ENCODE measurements at regions not wholly inside any gene's neighbourhood (a gene's known extent, or its start where the extent isn't known, plus 50 kb on each side); places are given as distances from the start of the nearest gene placed in this dataset.

DNA sequence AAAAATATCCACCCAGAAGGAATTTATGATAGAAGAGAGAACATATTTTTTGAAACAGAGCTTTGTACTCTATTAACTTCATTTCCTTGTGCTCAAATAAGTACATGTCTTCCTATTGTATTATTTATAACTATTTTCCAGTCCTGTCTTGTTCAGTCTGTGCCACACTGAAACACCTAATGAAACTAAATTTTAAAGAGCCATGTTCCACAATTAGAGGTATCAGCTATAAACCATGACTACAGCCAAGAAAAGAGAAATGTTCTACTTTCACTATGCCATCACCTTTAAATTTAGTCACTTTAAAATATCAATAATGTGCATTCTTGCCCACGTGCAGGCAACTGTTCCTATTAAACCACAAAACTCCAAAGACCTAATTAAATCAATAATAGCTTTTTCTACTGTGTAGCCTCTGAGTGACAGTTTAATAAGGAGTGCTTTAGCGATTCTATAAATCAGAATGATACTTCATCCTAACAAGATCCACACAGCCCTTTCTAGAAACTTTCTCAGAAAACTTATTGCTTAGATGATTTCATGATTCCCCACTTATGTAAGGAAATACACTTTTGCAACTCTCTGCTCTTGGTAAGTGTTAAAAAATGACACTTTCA lies 404.9 kb upstream of the CHRM3 start:
- intact Hi-C loops (cut with DNase I, micrococcal nuclease): no loop called here
- H3K27ac Mint-ChIP-seq: no peak overlapping the region
- no peak overlapping the region for H3K4me3 Mint-ChIP-seq
- H3K9me3 Mint-ChIP-seq (ENCODE audit: low read depth): peaks cover 2% of the 10 kb centered on the region
- no peak for ATAC-seq
- DNase-seq: no peak
- POLR2A ChIA-PET: no interaction called here
- no peaks in the 10 kb centered on the region for H3K36me3 Mint-ChIP-seq (ENCODE audit: low read depth)
- no peaks in the 10 kb centered on the region for H3K27me3 Mint-ChIP-seq
- no peaks in the 10 kb centered on the region for H3K4me1 Mint-ChIP-seq
- CTCF ChIA-PET: no interaction called here

DNA sequence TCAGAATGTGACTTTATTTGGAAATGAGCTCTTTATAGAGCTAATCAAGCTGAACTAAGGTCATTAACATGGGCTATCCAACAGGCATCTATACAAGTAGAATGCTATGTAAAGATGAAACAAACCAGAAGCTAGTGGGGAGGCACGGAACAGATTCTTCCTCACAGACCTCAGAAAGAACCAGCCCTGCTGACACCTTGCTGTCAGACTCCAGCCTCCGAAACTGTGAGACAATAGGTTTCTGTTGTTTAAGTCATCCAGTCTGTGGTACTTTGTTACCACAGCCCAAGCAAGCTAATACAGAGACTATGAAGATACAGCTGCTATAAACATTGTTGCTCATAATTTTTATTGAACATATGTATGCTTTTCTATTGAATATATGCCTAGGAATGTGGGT lies 406.3 kb upstream of the CHRM3 start:
- intact Hi-C loops (cut with DNase I, micrococcal nuclease): no loop called here
- ATAC-seq: no peak
- DNase-seq: no peak
- Mint-ChIP-seq H3K27me3 (no peaks in the 10 kb centered on the region), H3K9me3 (ENCODE audit: low read depth) (peaks cover 2% of the 10 kb centered on the region), H3K4me1 (no peaks in the 10 kb centered on the region), H3K4me3 (no peak overlapping the region), H3K27ac (no peak overlapping the region), H3K36me3 (ENCODE audit: low read depth) (no peaks in the 10 kb centered on the region)
- POLR2A ChIA-PET: no interaction called here
- CTCF ChIA-PET: no interaction called here

DNA sequence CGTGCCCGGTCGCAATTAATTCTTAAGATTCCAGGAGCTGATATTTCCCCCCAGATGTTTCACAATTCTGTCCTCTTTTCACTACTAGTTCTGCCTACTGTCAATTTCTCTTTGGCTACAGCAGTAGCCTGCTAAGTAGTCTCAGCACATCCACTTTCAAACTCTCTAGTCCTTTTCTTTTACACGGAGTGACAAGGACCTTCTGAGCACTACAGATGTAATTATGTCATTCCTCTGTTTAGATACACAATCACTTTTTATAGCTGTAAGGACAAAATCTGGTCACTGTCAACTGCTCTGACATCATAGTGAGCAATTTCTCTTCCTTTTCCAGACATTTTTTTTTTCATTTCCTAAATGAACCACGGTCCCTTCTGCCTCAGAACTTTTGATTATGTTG lies 421.7 kb upstream of the CHRM3 start:
- Mint-ChIP-seq H3K4me3 (no peak overlapping the region), H3K36me3 (ENCODE audit: low read depth) (no peaks in the 10 kb centered on the region), H3K27me3 (no peaks in the 10 kb centered on the region), H3K9me3 (ENCODE audit: low read depth) (peaks cover 6% of the 10 kb centered on the region), H3K27ac (no peak overlapping the region), H3K4me1 (no peaks in the 10 kb centered on the region)
- ChIA-PET CTCF (no interaction called here), POLR2A (no interaction called here)
- no peak for DNase-seq
- ATAC-seq: no peak
- intact Hi-C loops (cut with DNase I, micrococcal nuclease): no loop called here

DNA sequence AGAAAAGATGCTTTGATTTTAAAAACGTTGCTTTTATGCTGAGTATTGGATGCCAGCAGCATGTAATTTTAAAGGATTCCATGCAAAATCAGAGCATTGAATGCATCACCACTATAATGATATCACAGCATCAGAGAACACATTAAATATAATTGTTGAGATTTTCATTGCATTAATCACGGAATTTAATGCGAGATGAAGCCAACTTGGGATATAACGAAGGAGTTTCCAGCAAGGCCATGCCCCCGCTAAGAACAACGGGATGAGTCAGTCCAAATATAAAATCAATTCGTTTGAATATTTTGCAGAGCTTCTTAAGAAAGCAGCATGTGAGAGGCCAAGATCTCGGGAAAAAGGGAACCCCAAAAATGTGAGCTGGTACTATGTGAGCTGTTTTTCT lies 423.4 kb upstream of the CHRM3 start:
- ATAC-seq: no peak
- Mint-ChIP-seq H3K27ac (no peak overlapping the region), H3K27me3 (no peaks in the 10 kb centered on the region), H3K4me1 (no peaks in the 10 kb centered on the region), H3K9me3 (ENCODE audit: low read depth) (peaks cover 6% of the 10 kb centered on the region), H3K36me3 (ENCODE audit: low read depth) (no peaks in the 10 kb centered on the region), H3K4me3 (no peak overlapping the region)
- intact Hi-C loops (cut with DNase I, micrococcal nuclease): no loop called here
- POLR2A ChIA-PET: no interaction called here
- DNase-seq: no peak
- CTCF ChIA-PET: no interaction called here

DNA sequence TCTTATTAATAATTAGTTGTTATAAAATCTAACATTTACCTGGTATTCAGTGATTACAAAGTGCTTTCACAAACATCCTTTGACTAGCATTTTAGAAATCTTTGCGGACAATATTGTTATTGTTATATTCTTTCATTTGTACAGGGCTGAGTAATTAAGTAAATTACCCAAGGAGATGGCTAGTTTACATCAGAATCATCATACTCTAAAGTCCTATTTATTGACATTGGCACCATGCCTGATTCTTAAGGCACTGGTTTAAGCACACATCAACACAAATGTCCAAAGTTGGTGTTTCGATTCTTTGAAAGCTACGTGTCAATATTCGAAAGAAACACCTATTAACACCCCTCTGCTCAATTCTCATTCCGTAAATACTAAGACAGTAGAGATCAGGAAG lies 424.6 kb upstream of the CHRM3 start:
- H3K27me3 Mint-ChIP-seq: no peaks in the 10 kb centered on the region
- H3K27ac Mint-ChIP-seq: no peak overlapping the region
- DNase-seq: no peak
- H3K9me3 Mint-ChIP-seq (ENCODE audit: low read depth): peaks cover 6% of the 10 kb centered on the region
- ChIA-PET POLR2A (no interaction called here), CTCF (no interaction called here)
- no peaks in the 10 kb centered on the region for H3K36me3 Mint-ChIP-seq (ENCODE audit: low read depth)
- H3K4me1 Mint-ChIP-seq: no peaks in the 10 kb centered on the region
- intact Hi-C loops (cut with DNase I, micrococcal nuclease): no loop called here
- H3K4me3 Mint-ChIP-seq: no peak overlapping the region
- no peak for ATAC-seq

DNA sequence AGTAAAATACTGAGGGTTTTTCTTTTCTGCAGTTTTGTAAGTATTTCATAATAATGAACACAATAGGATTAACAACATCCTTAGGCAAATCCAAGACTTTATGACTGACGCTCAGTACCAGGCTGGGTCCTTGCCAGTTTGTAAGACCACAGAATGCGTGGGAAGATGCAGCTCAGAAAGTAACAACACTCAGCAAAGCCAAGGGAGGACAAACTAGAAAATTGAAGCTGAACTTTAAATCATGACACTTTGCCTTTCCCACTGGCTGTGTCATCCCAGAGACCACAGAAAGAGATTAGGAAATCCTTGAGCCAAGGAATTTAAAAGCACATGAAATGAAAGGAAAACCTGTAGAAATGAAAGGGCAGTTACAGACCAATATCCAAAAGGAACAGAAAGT lies 426.3 kb upstream of the CHRM3 start:
- H3K4me1 Mint-ChIP-seq: no peaks in the 10 kb centered on the region
- no peak for DNase-seq

DNA sequence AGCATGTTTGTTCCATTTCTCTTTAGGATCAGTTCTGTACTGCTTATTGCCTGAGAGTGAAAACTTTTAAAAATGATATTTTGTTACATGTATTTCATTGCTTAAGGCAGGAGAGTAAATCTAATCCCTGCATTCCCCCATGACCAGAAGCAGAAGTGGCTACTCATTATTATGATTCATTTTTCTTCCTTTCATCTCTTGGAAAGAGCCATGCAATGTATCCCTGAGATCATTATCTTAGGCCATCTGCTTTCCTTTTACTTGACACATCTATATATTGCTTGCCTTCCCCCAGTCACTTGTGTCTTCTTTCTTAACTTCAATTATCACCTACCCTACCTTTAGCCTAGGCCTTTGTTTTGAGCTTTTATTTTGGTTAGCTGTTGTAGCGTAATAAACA lies 430.4 kb upstream of the CHRM3 start:
- no peak overlapping the region for H3K4me3 Mint-ChIP-seq
- H3K27me3 Mint-ChIP-seq: no peaks in the 10 kb centered on the region
- no peak for ATAC-seq
- DNase-seq: no peak
- CTCF ChIA-PET: no interaction called here
- no peaks in the 10 kb centered on the region for H3K4me1 Mint-ChIP-seq
- POLR2A ChIA-PET: no interaction called here
- no peaks in the 10 kb centered on the region for H3K36me3 Mint-ChIP-seq (ENCODE audit: low read depth)
- no peak overlapping the region for H3K27ac Mint-ChIP-seq
- intact Hi-C loops (cut with DNase I, micrococcal nuclease): no loop called here
- H3K9me3 Mint-ChIP-seq (ENCODE audit: low read depth): peaks cover 3% of the 10 kb centered on the region

More for the DNA sequence above, 426.3 kb upstream of the CHRM3 start:
- Mint-ChIP-seq H3K4me3 (no peak overlapping the region), H3K27ac (no peak overlapping the region), H3K9me3 (ENCODE audit: low read depth) (peaks cover 9% of the 10 kb centered on the region), H3K36me3 (ENCODE audit: low read depth) (no peaks in the 10 kb centered on the region), H3K27me3 (no peaks in the 10 kb centered on the region)
- ATAC-seq: no peak
- ChIA-PET CTCF (no interaction called here), POLR2A (no interaction called here)
- intact Hi-C loops (cut with DNase I, micrococcal nuclease): no loop called here

DNA sequence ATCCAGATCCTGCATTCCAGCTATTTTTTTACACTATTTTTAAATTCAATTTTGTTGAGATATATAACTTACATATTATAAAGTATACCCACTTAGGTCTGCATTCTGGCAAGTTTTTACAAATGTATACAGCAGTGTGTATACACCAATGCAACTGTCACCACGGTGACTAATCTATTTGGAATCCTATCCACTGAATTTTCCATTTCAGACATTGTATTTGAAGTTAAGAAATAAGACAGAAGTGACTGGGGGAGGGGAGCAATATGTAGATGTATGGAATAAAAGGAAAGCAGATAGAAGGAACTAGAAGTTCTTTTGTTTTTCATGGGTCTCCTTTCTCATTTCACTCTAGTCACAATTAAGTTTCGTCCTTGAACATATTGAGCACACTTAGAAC lies 431.5 kb upstream of the CHRM3 start:
- no peaks in the 10 kb centered on the region for H3K27me3 Mint-ChIP-seq
- CTCF ChIA-PET: no interaction called here
- no peaks in the 10 kb centered on the region for H3K36me3 Mint-ChIP-seq (ENCODE audit: low read depth)
- no peak overlapping the region for H3K27ac Mint-ChIP-seq
- DNase-seq (no peak), ATAC-seq (no peak)
- H3K9me3 Mint-ChIP-seq (ENCODE audit: low read depth): peaks cover 3% of the 10 kb centered on the region
- H3K4me1 Mint-ChIP-seq: no peaks in the 10 kb centered on the region
- no peak overlapping the region for H3K4me3 Mint-ChIP-seq
- POLR2A ChIA-PET: no interaction called here
- intact Hi-C loops (cut with DNase I, micrococcal nuclease): loop anchor here in 1 of 2 experiments (5.0 kb wide), 2 partner anchors 703 to 1093 kb away; no protein-coding TSS in a partner anchor

DNA sequence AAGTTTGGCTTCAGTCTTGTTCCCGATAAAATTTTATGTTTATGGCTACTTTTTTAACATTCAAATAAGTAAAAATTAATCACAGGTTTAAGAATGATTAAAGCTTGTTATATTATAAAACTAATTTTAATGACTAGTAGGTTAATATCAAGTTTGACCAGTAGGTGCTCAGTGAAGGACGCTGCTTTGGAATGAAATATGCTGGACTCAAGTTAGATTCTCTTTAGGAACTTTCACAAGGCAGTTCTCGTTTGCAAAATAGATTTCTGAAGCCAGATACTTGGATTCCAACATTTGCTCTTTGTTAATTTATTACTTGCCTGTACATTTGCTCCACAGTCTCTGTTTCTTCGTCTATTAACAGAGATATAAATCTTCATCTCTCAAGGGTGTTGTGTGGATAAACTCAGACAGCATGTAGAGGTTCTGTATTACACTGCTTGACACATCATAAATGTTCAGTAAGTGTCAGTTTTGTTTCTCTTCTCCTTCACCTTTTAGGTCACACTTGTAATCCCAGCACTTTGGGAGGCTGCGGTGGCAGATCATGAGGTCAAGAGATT lies 432.8 kb upstream of the CHRM3 start:
- ChIA-PET CTCF (no interaction called here), POLR2A (no interaction called here)
- Mint-ChIP-seq H3K9me3 (ENCODE audit: low read depth) (peaks cover 3% of the 10 kb centered on the region), H3K27ac (no peak overlapping the region), H3K36me3 (ENCODE audit: low read depth) (no peaks in the 10 kb centered on the region), H3K4me1 (no peaks in the 10 kb centered on the region), H3K27me3 (no peaks in the 10 kb centered on the region), H3K4me3 (no peak overlapping the region)
- ATAC-seq: no peak
- intact Hi-C loops (cut with DNase I, micrococcal nuclease): loop anchor here in 1 of 2 experiments (5.0 kb wide), 2 partner anchors 701 to 1091 kb away; no protein-coding TSS in a partner anchor
- DNase-seq: no peak

DNA sequence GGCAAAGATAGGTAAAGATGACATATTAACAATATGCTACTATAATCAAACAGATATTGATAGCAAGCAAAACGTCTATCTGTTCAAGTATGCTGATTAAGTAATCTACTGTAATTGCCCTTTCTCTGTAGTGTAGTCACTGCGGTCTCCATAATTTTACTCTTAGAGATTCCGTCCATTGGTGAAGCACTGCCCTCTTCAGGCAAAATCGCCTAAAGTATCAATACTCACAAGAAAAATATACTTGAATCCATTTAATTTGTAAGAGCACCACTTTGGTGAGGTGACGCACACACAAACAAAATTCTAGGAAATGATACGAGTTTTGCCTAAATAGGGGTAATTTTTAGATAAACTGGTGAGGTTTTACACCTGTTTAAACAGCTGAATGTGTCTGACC lies 434.6 kb upstream of the CHRM3 start:
- intact Hi-C loops (cut with DNase I, micrococcal nuclease): loop anchor here in 1 of 2 experiments (5.0 kb wide), 2 partner anchors 700 to 1090 kb away; no protein-coding TSS in a partner anchor
- H3K36me3 Mint-ChIP-seq (ENCODE audit: low read depth): no peaks in the 10 kb centered on the region
- H3K4me1 Mint-ChIP-seq: no peaks in the 10 kb centered on the region
- no peak overlapping the region for H3K27ac Mint-ChIP-seq
- CTCF ChIA-PET: no interaction called here
- no peak overlapping the region for H3K4me3 Mint-ChIP-seq
- H3K27me3 Mint-ChIP-seq: no peaks in the 10 kb centered on the region
- DNase-seq (no peak), ATAC-seq (no peak)
- H3K9me3 Mint-ChIP-seq (ENCODE audit: low read depth): peaks cover 5% of the 10 kb centered on the region
- POLR2A ChIA-PET: no interaction called here

DNA sequence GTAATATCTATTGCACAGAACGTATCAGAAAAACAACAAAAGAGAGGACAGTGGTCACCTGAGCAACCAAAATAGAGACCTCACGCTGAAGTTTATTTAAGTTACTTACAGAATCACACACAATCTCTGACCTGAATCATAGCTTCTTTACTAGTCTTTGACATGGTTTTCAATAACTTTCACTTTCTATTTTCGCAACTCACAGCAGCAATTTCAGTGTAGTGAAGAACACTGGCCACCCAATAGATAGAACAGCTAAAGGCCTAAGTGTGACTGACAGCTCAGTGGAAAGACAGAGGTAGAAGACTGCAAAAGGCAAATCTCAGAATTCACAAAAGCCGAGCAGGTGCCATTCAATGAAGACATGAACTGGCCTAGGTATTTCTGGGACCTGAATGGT lies 435.6 kb upstream of the CHRM3 start:
- Mint-ChIP-seq H3K36me3 (ENCODE audit: low read depth) (no peaks in the 10 kb centered on the region), H3K9me3 (ENCODE audit: low read depth) (peaks cover 2% of the 10 kb centered on the region), H3K4me1 (no peaks in the 10 kb centered on the region), H3K27me3 (no peaks in the 10 kb centered on the region), H3K4me3 (no peak overlapping the region), H3K27ac (no peak overlapping the region)
- intact Hi-C loops (cut with DNase I, micrococcal nuclease): loop anchor here in 1 of 2 experiments (5.0 kb wide), 2 partner anchors 698 to 1088 kb away; no protein-coding TSS in a partner anchor
- ATAC-seq: no peak
- CTCF ChIA-PET: no interaction called here
- DNase-seq: no peak
- POLR2A ChIA-PET: no interaction called here

DNA sequence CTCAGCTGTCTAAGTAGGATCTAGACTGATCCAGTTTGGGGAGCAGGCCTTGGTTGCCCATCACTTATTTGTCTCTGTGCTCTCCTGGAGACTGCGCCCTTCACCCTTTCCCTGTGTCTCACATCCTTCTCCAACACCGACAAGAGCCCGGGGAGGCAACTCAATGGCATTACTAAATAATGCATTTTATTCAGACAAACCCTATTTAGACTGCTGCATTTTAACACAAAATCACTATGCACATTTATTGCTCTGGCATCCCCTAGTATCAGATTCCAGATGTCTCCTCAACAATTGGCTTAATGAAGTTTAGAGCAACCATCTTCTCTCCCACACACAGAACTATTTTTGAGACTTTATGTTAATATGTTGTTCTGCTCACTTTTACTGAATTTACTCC lies 436.4 kb upstream of the CHRM3 start:
- Mint-ChIP-seq H3K9me3 (ENCODE audit: low read depth) (peaks cover 2% of the 10 kb centered on the region), H3K4me3 (no peak overlapping the region), H3K36me3 (ENCODE audit: low read depth) (no peaks in the 10 kb centered on the region), H3K4me1 (no peaks in the 10 kb centered on the region), H3K27ac (no peak overlapping the region), H3K27me3 (no peaks in the 10 kb centered on the region)
- DNase-seq: no peak
- no peak for ATAC-seq
- ChIA-PET CTCF (no interaction called here), POLR2A (no interaction called here)
- intact Hi-C loops (cut with DNase I, micrococcal nuclease): loop anchor here in 1 of 2 experiments (5.0 kb wide), 2 partner anchors 698 to 1088 kb away; no protein-coding TSS in a partner anchor
